RWPE2 (cell line): ENCODE measurements at regions not wholly inside any gene's neighbourhood (a gene's known extent, or its start where the extent isn't known, plus 50 kb on each side); places are given as distances from the start of the nearest gene placed in this dataset.

Source experiments
- ATAC-seq: fragments of 200-7000 bp; cut with Tn5 transposase; 3 replicates; pipeline ENCODE4 v1.9.1; 2021; ENCODE audit warnings: low read depth
- DNase-seq: peaks from one replicate; pipeline ENCODE4 v3.0.0-alpha.2; 2020; ENCODE audit warnings: low spot score
- H3K27ac ChIP-seq: fragments of 450-650 bp; 2 replicates; pipeline ENCODE4 v1.5.1; 2017; ENCODE audit warnings: mild to moderate bottlenecking; ENCODE audit not compliant: poor library complexity, severe bottlenecking
- H3K27me3 ChIP-seq: fragments of 250-450 bp; sonication (Bioruptor Pico); 2 replicates; pipeline ENCODE4 v1.5.1; 2021; ENCODE audit warnings: mild to moderate bottlenecking, moderate library complexity; ENCODE audit not compliant: insufficient read depth, poor library complexity, severe bottlenecking
- H3K36me3 ChIP-seq: fragments of 250-450 bp; sonication (Bioruptor Pico); 2 replicates; pipeline ENCODE4 v1.5.1; 2020; ENCODE audit warnings: low read depth, mild to moderate bottlenecking, moderate library complexity
- H3K4me1 ChIP-seq: fragments of 250-450 bp; sonication (Bioruptor Pico); 2 replicates; pipeline ENCODE4 v1.5.1; 2021; ENCODE audit warnings: mild to moderate bottlenecking, moderate library complexity; ENCODE audit not compliant: insufficient read depth, poor library complexity, severe bottlenecking
- H3K4me3 ChIP-seq: fragments of 250-450 bp; sonication (Bioruptor Pico); 2 replicates; pipeline ENCODE4 v1.5.1; 2021; ENCODE audit warnings: mild to moderate bottlenecking, moderate library complexity; ENCODE audit not compliant: severe bottlenecking
- H3K9me3 ChIP-seq: fragments of 250-450 bp; sonication (Bioruptor Pico); 2 replicates; pipeline ENCODE4 v1.5.1; 2021; ENCODE audit warnings: mild to moderate bottlenecking, moderate library complexity; ENCODE audit not compliant: severe bottlenecking
- TF ChIP-seq, protein P1 (sequence below): fragments of 450-650 bp; IDR thresholded peaks from one replicate; pipeline ENCODE4 v1.5.1; 2017; ENCODE audit warnings: mild to moderate bottlenecking, moderate library complexity; ENCODE audit not compliant: poor library complexity, severe bottlenecking

DNA sequence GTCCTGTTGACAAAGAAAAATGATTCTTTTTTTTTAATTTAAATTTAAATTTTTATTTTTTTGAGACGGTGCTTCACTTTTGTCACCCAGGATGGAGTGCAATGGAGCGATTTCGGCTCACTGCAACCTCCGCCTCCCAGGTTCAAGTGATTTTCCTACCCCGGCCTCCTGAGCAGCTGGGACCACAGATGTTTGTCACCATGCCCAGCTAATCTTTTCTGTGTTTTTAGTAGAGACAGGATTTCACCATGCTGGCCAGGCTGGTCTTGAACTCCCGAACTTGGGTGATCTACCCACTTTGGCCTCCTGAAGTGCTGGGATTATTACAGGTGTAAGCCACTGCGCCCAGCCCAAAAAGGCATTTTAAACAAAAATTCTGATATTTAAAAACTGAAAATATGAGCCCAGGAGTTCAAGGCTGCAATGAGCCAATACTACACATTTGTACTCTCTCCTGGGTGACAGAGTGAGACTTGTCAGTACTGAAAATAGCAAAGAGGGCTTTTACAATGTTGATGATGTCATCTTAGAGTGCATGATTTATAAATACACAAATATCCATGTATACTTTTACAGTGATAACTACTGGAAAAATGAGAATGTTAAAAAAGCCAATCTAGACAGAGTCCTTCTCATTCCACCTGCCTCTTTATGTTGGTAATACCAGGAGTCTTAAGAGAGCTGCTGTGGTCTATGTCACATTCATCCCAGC lies 56.0 kb upstream of the STUM start:
- TF ChIP-seq, protein P1, sequence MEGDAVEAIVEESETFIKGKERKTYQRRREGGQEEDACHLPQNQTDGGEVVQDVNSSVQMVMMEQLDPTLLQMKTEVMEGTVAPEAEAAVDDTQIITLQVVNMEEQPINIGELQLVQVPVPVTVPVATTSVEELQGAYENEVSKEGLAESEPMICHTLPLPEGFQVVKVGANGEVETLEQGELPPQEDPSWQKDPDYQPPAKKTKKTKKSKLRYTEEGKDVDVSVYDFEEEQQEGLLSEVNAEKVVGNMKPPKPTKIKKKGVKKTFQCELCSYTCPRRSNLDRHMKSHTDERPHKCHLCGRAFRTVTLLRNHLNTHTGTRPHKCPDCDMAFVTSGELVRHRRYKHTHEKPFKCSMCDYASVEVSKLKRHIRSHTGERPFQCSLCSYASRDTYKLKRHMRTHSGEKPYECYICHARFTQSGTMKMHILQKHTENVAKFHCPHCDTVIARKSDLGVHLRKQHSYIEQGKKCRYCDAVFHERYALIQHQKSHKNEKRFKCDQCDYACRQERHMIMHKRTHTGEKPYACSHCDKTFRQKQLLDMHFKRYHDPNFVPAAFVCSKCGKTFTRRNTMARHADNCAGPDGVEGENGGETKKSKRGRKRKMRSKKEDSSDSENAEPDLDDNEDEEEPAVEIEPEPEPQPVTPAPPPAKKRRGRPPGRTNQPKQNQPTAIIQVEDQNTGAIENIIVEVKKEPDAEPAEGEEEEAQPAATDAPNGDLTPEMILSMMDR, result no peak
- DNase-seq (no peak), ATAC-seq (no peak)
- Histone ChIP-seq H3K4me3 (no peak overlapping the region), H3K36me3 (no peaks in the 10 kb centered on the region), H3K27me3 (no peaks in the 10 kb centered on the region), H3K9me3 (no peaks in the 10 kb centered on the region), H3K4me1 (peaks cover 3% of the 10 kb centered on the region), H3K27ac (no peak overlapping the region)

DNA sequence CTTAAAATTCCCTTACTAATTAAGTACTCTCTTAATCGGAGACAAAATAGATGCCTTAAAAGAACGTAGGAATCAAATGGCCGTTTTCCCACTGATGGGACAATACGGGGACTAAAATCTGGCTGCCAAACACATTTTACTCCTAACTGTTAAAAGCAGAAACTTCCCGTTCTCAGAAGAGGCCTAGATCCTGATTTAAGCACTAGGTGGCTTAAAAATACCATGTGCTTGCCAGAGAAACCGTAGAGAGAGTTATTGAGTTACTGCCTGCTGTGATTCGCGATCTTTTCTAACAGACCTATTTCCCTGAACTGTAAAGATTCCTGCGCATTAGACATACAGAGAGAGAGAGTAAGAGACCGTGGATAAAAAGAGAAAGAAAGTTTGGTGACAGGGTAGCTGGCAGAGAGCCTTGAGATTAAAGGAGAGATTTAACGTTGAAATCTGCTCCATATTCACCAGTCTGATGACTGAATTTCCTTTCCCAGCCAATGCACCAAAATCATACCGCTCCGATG lies 54.4 kb upstream of the STUM start:
- Histone ChIP-seq H3K36me3 (no peaks in the 10 kb centered on the region), H3K27ac (no peak overlapping the region), H3K4me1 (no peaks in the 10 kb centered on the region), H3K27me3 (no peaks in the 10 kb centered on the region), H3K9me3 (no peaks in the 10 kb centered on the region), H3K4me3 (no peak overlapping the region)
- ATAC-seq (no peak), DNase-seq (no peak)
- TF ChIP-seq, protein P1, result no peak

DNA sequence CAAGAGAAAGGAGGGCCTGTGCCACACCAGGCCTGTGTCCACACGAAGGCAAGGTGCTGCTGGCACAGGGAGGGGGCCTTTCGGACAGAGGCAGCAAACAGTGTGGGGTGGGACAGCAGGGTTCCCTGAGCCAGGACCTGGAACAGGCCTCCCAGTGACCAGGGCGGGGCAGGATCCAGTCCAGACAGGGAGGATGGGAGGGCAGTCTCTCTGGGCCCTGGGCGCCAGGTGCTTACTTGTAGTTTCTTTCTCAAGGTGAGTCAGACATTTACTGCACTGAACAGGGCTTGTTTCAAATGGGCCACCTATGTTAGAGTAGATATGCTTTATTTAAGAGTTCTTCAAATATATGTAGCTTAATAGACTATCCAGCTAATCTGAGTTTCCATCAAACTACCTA lies 52.8 kb upstream of the STUM start:
- Histone ChIP-seq H3K9me3 (no peaks in the 10 kb centered on the region), H3K4me1 (no peaks in the 10 kb centered on the region), H3K27ac (peak overlapping the region; percentile 12), H3K36me3 (no peaks in the 10 kb centered on the region), H3K27me3 (no peaks in the 10 kb centered on the region), H3K4me3 (no peak overlapping the region)
- ATAC-seq (peak; percentile 53; the same call in 1 of the 3 replicates), DNase-seq (no peak)
- TF ChIP-seq, protein P1, result no peak

DNA sequence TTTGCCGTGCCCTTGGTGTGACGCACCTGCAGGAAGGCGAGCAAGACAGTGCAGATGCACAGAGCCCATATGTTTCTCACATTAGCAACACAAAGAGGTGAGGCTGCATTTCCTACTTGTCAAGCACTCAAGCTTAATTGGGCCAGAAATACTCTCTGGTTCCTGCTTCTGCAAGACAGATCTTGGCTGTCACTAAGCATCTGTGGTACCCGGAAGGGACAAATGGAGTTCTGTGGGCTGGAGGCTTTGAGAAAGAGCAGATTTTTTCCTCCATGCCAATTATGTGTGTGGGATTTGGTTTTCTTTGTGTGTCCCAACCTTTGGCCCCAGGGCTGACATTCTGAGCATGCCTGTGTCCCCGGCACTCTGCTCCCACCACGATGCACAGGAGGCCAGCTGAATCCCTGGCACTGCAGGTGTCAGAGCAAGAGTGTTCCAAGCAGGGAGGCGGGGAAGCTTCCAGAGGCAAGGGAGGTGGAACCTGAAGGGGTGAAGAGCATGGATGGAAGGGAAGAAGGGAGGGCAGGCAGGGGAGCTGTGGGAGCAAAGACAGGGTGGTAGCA lies 52.0 kb upstream of the STUM start:
- H3K4me3 ChIP-seq, result no peak overlapping the region
- H3K9me3 ChIP-seq, result no peaks in the 10 kb centered on the region
- TF ChIP-seq, protein P1, result no peak
- no peak for DNase-seq
- no peaks in the 10 kb centered on the region for H3K36me3 ChIP-seq
- no peaks in the 10 kb centered on the region for H3K4me1 ChIP-seq
- no peaks in the 10 kb centered on the region for H3K27me3 ChIP-seq
- no peak for ATAC-seq
- no peak overlapping the region for H3K27ac ChIP-seq

DNA sequence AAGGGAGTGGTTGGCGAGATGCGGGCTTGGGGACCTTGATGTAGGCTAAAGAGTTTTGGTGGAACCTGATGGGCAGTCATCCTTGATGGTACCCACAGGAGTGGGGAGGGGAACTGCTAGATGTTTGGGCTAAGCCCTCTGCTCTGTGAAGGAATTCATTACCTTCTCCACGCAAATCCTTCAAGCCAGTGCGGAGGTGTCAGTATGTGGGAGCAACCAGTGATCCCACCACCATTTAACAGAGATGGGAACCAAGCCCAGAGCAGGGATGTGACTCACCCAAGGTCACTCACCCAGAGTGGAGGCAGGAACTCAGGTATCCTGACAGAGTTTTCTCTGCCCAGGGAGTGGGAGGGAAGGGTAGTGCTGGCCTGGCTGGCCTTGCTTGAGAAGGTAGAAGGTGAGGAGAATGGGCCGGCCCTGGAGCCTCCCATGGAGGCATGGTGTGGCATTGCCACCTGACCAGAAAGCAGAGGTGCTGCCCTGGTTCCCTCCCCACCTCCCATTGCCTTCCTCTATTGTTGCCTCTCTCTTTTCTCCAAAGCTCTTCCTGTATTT lies 51.2 kb upstream of the STUM start:
- Histone ChIP-seq H3K9me3 (no peaks in the 10 kb centered on the region), H3K36me3 (no peaks in the 10 kb centered on the region), H3K4me3 (no peak overlapping the region), H3K27me3 (no peaks in the 10 kb centered on the region), H3K27ac (no peak overlapping the region), H3K4me1 (no peaks in the 10 kb centered on the region)
- no peak for DNase-seq
- ATAC-seq, result no peak
- TF ChIP-seq, protein P1, result no peak
